D721Med (cell line): ENCODE measurements at regions not wholly inside any gene's neighbourhood (a gene's known extent, or its start where the extent isn't known, plus 50 kb on each side); places are given as distances from the start of the nearest gene placed in this dataset.

Experiments used
- DNase-seq: peaks from one replicate; pipeline ENCODE4 v3.0.0; 2011; ENCODE audit warnings: low spot score; ENCODE audit not compliant: insufficient read length
- FAIRE-seq: peaks from 2 replicates; lab custom pipeline; 2011; peaks lifted over from hg19 to GRCh38; lab: Jason Lieb, UNC
- TF ChIP-seq, protein P1 (sequence below): IDR thresholded peaks from 2 replicates; pipeline ENCODE4 v1.5.1; 2012; ENCODE audit warnings: mild to moderate bottlenecking, control low read depth; ENCODE audit not compliant: insufficient read depth; ENCODE audit errors: missing control alignments

GRCh38 chr12:20270557-20270956 is 97.8 kb upstream of the PDE3A start:
- FAIRE-seq = no peak
- TF ChIP-seq, protein P1, sequence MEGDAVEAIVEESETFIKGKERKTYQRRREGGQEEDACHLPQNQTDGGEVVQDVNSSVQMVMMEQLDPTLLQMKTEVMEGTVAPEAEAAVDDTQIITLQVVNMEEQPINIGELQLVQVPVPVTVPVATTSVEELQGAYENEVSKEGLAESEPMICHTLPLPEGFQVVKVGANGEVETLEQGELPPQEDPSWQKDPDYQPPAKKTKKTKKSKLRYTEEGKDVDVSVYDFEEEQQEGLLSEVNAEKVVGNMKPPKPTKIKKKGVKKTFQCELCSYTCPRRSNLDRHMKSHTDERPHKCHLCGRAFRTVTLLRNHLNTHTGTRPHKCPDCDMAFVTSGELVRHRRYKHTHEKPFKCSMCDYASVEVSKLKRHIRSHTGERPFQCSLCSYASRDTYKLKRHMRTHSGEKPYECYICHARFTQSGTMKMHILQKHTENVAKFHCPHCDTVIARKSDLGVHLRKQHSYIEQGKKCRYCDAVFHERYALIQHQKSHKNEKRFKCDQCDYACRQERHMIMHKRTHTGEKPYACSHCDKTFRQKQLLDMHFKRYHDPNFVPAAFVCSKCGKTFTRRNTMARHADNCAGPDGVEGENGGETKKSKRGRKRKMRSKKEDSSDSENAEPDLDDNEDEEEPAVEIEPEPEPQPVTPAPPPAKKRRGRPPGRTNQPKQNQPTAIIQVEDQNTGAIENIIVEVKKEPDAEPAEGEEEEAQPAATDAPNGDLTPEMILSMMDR = no peak
- DNase-seq = no peak

DNA sequence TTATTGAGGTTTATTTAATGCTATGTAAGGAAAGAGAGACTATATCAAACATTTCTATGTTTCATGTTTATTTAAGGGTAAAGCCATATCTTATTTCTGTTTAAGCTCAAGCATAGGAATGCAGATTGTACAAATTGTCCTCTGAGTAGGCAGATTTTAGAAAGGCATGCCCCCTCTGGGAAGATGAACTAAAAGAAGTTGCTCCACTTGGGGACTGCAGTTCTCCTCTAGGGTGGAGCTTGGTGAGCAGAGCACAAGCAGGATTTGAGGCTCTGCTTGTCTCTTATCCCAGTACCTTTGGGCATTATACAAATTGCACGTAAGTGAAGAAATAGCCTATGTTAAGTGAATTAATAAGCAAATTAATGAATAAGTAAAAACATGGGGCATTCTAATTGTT is 96.2 kb upstream of the PDE3A start:
- DNase-seq = no peak
- no peak for FAIRE-seq
- TF ChIP-seq, protein P1 = no peak

DNA sequence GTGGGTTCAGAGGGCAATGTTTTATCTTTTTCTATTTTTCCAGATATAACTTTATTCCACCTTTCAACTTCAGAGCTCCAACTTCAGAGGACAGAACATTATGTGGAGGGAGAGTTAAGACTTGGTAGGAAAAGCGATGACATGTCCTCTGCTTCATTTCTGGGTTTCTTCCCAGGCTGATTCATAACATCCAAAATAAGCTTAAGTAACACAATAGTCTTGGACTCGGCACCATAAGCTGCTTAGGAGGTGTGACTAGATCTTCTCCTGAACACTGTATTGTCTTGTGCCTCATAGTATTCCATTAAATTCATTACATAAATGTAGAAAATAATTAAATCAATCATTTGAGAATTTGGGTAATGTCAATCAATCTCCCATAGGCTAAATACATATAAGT is 95.5 kb upstream of the PDE3A start:
- TF ChIP-seq, protein P1 = no peak
- no peak for DNase-seq
- no peak for FAIRE-seq

GRCh38 chr12:20274008-20274407 is 94.3 kb upstream of the PDE3A start:
- FAIRE-seq (no peak), DNase-seq (no peak)
- TF ChIP-seq, protein P1 = no peak

- no peak for DNase-seq
- no peak for FAIRE-seq
- TF ChIP-seq, protein P1 = no peak
These were observed 90.1 kb upstream of the PDE3A start for GRCh38 chr12:20278276-20278675.

DNA sequence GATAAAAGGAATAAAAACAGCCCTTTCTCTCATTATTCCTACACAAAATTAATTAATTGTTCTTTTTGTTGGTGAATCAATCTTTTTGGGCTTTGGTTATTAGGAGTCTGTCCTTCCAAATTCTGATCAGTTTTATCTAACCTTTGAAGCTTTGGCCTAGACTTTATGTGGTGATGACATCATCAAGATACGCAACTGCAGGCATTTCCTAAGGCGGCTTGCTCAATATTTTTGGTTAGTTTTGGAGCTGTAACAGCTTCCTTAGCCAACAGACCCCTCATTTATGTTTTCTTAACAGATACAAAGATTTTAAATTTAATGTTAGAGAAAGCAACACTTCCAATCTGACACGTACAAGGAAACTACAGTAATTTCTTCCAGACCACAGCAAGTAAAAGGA is 87.8 kb upstream of the PDE3A start:
- TF ChIP-seq, protein P1 = no peak
- FAIRE-seq (no peak), DNase-seq (no peak)

DNA sequence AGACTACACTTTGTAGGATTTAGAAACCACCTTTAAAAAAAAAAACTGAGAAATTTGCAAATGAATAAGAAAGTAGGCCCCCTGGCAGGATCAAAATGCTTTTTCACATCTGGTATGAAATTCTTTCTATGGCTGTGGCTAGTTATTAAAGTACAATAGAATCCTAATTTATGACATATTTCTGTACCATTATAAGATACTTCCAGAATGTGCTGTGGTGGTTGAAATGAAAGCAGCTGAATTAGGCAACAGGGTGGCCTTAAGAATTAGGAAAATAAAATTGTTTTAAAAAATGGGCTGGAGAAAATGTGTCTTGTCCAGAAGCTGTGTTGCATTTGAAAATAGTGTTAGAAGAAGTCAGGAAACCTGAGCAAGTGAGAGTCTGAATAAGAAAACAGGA is 85.9 kb upstream of the PDE3A start:
- no peak for FAIRE-seq
- TF ChIP-seq, protein P1 = no peak
- DNase-seq = no peak
